Stimulated activated CD4-positive, alpha-beta T cell treated with anti-CD3 and anti-CD28 coated beads, Interleukin-2, amount 100 ng/mL, for 24 hours (primary cell): ENCODE measurements at regions not wholly inside any gene's neighbourhood (a gene's known extent, or its start where the extent isn't known, plus 50 kb on each side); places are given as distances from the start of the nearest gene placed in this dataset.

Source experiments
- DNase-seq, 2 donors: peaks; one replicate each; pipeline ENCODE4 v3.0.0-alpha.2; 2020

DNA sequence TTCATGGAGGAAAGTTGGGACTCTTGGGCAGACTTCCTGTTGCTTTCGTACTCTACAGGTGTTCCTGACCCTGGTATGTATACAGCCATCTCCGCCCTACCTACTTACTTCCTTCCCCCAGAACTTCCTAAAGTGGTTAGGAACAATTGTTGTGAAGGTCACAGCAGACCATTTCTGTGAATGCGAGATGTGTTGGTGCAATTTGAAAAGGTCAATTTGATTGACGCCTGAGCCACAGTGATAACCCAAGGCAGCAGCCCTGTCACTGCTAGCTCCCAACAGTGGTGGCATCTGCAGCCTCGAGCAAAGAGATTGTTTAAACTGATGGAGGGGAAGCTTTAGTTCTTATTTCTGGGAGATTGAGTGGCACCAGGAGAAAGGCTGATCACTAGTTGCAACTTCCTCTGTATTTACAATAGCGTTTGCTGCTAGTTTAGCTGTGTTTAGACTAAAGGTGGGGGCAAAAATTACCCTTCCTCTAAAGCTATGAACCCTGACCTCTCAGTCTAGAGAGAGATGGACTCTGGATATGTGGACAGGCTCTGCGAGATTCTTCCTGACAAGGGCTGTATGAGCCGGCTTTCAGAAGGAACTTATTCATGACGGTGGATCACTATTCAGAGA lies 78.3 kb upstream of the MAP4K3 start:
- no peak for DNase-seq

DNA sequence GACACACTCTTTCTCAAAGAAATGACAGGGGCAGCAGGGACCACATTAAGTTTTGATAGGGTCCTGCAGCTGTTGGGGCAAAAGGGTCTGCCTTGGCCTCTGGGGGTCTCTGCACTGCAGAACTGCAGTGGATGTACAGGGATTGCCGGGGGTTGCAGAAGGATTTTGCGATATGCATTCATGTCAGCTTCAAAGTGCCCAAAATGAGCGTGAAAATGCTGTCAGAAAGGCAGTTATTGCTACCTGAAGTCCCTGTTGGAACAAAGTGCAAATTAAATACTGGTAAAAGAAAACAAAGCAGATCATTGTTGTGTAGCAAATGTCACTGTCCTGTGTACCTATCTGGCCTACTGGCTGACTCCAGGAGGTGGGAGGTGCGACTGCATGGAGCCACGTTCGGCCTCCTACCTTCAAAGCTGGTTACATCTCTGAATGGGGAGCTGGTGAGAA lies 78.8 kb upstream of the MAP4K3 start:
- DNase-seq, result no peak

DNA sequence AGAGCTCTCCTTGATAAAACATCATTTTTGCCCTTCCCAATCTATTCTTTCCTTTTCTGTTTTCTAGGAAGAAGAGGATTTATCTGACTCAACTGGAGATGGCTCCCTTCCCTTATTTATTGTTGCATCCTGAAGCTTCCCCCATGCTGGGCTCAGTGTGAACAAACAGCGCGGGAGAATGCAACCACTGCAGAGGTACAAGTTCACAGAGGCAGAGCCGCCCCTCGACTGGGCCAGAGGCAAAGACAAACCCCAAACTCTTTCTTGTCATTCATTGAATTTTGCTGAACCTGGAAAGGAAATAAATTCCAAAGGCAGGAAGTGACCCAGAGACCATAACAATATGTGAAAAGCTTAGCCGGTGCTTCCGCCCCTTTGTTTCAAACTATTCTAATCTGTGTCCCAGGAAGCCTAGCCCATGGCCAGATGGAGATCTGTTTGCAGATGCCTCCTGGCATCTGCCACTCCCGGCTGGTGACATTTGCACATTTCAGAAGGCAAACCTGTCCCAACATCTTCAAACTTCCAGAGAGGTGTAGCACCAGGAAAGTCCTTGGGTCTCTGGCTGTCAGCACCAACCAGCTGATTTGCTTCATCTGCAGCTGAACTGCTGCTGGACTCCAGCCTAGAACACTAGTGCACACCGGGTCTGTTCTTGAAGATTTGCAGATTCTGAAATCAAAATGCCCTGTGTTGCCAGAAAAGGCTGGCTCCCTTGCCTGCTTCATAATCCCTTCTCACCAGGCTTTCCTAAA lies 79.4 kb upstream of the MAP4K3 start:
- no peak for DNase-seq

DNA sequence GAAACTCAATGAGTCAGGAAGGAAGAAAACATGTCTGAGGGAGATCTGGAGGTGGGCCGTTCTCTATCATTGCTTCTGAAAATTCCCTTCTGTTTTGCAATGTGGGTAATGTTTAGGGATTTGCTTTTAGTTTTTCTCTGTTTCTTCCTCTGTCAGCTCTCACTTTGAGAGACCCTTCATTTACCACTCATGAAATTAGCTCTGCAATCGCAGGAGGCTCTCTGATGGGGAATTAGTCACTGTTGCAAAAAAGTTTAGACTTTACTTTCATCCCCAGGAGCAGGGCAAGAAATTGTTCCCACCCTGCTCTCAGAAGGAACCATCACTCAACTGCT lies 80.0 kb upstream of the MAP4K3 start:
- no peak for DNase-seq

DNA sequence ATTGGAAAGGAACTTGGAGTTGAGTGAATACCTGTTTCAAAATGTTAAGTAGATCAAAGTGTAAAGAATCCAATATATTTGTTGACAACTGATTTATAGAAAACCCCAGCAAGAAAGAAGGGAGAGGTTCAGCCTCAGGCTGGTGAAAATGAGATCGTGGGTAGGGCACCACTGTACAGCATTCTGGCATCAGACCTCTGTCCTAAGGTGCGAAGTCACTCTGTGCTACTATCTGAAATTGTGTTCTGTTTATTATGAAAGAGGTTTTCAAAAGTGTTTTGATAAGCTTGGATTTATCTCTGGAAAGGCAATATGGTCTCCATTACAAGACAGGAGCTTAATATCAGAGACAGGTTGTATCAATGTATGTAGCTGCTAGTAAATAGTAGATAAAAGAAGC lies 80.5 kb upstream of the MAP4K3 start:
- no peak for DNase-seq

DNA sequence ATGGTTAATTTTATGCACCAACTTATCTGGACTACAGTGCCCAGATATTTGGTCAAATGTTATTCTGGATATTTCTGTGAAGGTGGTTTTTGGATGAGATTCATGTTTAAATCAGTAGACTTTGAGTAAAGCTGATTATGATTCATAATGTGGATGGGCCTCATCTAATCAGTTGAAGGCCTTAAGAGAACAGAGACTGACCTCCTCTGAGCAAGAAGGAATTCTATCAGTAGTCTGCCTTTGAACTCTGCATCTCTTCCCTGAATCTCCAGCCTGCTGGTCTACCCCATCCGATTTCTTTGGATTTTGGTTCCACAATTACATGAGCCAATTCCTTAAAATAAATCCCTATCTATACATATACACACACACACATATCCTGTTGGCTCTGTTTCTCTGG lies 82.8 kb upstream of the MAP4K3 start:
- DNase-seq, result no peak

DNA sequence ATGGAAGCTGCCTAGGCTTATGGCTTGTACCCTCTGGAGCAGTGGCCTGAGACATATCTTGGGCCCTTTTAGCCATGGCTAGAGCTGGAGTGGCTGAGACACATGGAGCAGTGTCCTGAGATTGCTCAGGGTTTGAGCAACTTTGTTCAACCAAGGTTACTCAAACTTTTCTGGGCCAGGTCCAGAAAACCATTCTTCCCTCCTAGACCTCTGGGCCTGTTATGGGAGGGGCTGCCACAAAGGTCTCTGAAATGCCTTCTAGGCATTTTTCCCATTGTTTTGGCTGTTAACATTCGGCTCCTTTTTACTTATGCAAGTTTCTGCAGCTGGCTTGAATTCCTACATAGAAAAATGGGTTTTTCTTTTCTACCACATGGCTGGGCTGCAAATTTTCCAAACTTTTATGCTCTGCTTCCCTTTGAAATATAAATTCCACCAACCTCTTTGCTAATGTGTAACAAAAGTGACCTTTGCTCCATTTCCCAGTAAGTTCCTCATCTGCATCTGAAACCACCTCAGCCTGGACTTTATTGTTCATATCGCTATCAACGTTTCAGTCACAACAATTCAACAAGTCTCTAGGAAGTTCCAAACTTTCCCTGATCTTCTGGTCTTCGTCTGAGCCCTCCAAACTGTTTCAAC lies 84.9 kb upstream of the MAP4K3 start:
- DNase-seq, result no peak

DNA sequence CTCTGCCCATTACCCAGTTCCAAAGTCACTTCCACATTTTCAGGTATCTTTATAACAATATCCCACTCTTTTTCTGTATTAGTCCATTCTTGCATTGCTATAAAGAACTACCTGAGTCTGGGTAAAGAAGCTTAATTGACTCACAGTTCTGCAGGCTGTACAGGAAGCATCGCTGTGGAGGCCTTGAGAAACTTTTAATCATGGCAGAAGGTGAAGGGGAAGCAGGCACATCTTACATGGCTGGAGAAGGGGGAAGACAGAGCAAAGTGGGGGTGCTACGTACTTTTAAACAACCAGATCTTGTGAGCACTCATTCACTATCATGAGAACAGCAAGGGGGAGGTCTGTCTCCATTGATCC lies 85.4 kb upstream of the MAP4K3 start:
- DNase-seq, result no peak

DNA sequence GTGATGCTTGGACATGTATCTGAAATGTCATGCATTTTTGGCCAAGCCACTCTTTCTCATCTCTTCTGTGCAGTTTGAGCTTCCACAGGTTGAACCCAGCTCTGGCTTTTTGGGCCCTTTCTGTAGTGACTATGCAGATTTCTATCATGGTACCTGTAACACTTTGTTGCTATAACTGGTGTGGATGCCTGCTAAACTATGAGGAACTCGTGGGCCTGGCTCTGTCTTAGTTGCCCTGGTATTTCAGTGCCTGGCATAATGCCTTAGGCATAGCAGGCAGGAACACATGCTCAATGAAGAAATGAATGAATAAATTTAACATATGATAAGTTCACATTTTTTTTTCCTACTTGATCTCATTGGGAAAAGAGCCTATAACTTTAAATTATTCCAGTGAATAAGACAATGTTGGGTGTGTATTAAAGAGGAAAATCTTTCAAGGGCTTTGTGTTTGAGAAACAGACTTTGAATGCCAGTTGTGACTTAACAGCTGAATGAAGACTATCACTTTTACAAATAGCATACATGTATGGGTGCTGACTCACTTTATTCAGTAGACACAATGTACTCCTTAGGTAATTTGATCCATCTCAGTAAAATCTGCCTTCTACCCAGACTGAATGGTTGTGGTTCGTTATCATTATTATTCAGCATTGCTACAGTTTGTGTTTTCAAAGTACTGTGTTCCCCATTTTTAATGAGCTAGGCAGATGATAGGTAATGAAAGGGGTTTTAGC lies 86.4 kb upstream of the MAP4K3 start:
- DNase-seq, result no peak

DNA sequence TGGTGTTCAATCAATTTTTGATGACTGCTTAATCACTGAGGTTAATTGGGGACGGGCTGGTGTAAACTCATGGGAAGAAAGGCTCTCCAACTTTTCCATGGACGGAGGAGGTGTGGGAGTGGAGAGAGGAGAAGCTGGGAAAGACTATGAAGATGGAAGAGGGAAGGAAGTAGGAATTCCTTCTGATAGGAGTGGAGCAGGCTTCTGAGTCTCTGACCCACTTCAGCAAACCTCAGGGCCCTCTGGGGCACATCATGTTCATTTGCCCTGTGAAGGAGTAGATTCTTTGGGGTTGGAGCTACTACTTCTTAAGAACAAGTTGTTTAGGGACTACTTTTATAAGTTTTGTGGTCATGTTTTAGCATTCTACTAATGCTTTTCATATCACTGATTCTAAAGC lies 87.0 kb upstream of the MAP4K3 start:
- no peak for DNase-seq

DNA sequence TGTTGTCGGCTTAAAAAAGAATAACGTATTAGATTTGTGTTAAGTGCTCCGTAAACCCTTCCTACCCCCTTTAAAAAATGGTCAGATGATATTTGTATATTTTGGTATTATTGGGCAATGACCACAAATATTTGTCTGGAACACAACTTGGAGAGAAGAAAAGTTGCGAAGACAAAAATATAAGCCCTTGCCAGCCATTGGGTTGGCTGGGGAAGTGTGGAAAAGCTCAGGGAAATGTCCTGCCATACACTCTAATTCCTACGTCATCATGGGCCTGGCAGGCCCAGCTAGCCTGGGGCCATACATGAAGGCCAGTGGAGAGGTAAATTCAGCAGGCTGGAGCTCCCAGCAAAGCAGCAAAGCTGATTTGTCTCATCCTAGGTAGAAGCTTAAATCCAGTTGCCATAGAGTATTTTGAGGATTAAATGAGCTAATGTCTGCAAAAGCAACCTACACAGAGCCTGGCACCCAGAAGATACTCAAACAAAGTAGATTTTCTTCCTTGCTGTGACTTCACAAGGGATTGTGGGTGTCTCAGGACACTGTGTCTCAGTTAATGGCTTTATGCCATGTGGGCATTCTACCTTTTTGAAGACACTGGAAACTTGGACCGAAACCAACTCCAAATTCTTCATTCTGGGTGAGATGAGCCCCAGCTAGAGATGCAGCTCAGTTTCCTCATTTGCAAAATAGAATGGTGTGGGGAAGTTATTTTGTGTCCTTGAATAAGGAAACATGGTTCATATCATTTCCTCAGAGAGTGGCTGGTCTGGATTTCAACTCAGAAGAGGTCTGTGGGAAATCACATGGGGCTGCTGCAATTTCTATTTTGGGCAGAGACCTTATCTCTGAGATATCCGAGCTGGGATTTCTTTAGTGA lies 87.9 kb upstream of the MAP4K3 start:
- DNase-seq, result no peak

DNA sequence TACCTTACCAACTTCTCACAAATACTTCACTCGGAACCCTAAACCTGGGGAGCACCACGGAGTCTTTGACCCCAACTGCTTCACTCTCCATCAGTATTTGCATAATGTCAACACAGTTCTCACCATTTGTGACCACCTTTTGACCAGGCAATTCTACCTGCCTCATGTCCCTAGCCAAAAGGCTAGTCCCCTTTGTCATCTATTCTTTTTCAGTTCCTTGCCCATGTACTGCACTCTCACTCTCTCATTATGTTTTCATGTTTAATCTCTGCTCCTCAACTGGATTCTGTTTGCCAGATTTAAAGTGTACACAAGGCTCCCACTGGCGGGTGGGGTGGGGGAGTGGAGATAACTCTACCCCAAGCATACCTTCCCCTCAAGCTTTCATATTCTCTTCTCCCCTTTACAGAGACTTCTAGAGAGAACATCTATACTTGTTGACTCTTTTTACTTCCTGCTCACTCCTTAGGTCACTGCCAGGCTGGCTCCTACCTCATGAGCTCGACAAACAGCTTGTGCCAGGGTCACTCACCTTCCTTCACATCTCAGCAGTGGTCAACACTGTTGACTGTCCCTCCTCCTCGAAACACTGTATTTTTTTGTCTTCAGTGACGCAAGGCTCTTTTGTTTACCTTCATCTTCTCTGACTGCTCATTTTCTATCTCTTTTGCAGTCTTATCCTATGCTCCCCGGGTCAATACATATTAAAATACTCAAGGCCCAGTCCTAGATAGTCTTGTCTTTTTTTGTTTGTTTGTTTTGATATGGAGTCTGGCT lies 88.7 kb upstream of the MAP4K3 start:
- no peak for DNase-seq

DNA sequence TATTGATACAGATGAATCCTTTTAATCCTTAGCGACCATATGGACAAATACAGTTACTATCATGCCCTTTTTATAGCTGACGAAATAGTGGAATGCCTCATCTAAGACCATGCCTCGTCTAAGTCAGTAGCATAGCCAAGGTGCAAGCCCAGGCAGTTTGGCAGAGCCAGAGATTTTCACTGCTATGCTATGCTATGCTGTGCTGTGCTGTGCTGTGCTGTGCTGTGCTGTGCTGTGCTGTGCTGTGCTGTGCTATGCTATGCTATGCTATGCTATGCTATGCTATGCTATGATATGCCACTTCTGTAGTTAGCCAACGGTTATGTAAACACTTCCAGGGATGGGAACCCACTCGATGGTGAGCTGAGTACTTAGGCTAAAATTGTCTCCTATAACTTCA lies 91.6 kb upstream of the MAP4K3 start:
- no peak for DNase-seq

DNA sequence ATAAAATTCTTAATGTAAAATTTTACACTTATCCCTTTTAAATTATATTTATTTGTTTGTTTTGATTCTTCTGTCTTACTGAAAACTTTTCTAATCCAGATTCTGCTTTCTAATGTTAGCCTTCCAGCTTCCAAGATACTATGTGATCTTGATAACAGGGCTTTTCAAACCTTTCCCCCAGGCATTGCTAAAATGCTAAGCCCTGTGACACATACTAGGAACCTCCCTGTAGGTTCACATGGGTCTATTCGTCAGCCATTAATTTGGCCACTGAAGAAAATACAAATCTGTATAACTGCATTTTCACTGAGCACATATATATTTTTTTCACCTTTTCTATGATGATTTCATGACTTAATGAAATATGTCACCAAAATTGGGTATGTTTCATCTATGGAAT lies 92.8 kb upstream of the MAP4K3 start:
- DNase-seq, result no peak

DNA sequence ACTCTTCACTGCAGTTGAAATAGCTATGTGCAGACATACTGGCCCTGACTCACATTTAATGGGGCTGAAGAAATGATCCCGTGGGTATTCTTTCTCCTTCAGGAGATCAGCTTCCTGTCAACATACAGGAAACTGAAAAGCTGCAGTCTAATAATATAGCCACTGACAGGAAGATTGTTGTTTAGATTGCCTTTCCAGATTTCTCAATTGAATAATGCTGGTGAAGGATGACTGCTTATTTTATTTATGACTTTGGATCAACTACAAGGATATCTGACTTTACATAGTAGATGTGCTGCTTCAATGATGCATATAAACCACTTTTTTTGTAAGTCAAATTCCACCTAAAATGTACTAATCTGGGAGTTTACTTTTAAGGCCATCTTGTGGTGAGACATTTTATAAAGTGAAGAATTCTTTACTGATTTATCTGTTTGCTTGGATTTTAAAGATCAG lies 93.4 kb upstream of the MAP4K3 start:
- no peak for DNase-seq

DNA sequence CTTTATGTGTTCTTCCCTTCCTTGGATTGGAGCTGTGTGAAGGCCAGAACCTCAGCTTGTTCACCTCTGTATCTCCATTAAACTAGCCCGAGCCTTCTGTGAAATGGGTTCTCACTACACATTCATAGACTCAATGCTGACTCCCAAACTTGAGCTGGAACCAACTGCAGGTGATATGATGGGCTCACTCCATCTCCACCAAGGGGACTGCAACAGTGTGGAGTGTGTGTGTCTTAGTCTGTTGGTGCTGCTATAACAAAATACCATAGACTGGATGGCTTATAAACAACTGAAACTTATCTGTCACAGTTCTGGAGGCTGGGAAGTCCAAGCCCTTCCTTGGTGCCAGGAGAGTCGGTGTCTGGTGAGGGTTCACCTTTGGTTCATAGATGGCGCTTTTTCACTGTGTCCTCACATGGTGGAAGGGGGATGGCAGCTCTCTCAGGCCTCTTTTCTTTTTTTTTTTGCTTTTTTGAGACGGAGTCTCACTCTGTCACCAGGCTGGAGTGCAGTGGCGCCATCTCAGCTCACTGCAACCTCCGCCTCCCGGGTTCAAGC lies 94.2 kb upstream of the MAP4K3 start:
- DNase-seq, result no peak

DNA sequence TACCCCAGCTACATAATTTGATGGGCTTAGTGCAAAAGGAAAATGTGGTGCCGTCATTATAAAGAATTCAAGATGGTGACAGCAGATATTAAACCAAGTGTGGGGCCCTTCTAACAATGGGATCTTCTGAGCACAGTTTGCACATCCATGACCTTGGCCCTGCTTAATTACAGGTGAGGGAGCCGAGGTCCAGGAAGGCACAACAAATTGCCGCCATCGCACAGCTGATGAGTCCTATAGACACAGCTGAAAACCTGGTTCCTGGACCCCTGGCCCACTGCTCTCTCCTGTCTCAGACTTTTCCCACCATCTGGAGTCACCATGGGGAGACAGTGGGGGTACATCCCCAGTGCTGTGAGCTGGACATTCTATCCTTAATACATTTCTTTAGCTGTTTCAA lies 95.8 kb upstream of the MAP4K3 start:
- DNase-seq, result no peak

DNA sequence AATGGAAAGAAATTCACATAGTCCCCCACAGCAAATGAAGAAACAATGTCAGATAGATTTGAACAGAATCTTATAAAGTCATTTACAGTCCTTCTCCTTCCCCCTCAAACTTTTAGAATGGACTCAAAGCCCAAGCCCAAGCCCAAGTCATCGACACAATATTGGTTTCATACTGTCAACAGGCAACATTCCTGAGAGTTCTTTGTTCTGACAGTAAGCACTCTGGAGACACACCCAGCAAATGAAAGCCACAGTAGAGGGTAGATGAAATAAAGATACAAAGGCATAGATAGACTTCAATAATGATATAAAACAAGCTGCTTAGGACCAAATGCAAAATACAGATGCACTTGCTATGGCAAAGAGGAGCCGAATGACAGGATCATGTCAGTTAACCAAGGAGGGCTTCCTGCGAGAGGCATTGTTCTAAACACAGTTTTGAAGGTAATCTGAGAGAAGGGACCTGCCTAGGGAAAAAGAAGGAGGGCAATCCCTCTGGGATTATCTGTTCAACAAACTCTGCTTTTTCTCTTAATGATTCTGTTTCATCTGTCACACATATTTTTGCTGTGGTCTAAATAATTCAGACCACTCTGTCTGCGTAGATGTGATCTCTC lies 97.1 kb upstream of the MAP4K3 start:
- no peak for DNase-seq

DNA sequence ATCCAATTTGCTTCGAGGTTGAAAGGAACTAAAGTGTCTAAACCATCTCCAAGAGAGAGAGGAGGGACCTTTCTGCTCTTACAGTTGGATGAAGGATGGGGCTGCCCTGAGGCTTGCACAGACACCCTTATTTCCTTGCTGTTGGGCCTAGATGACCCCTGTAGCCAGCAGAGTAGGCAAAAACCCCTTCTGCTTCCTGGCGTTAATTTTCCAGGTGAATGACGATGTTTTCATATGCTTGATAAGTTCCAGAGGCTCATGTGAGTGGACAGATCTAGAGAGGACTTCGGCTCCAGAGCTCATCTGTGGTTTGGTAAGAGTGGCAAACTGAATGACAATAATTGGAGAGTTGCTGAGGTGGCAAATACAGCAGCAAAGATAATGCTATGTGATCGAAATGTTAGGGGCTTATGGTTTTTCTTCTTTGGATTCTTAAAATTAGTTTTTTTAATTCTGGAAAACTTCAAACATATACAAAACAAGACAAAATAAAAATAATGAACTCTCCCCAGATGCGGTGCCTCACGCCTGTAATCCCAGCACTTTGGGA lies 98.6 kb upstream of the MAP4K3 start:
- DNase-seq, result no peak

DNA sequence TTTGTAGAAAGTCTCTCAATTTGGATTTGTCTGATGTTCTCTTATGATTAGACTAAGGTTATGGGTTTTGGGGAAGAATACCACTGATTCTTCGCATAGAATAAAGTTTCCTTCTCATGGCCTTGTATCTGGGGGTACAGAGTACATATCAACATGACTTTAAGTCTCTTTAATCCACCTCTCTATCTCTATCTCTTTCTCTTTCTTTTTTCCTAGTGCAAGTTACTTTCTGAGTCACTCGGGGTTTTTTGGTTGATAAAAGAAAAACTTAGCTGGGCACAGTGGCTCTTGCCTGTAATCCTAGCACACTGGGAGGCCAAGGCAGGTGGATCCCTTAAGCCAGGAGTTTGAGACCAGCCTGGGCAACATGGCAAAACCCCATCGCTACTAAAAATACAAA lies 100.1 kb upstream of the MAP4K3 start:
- DNase-seq, result no peak

DNA sequence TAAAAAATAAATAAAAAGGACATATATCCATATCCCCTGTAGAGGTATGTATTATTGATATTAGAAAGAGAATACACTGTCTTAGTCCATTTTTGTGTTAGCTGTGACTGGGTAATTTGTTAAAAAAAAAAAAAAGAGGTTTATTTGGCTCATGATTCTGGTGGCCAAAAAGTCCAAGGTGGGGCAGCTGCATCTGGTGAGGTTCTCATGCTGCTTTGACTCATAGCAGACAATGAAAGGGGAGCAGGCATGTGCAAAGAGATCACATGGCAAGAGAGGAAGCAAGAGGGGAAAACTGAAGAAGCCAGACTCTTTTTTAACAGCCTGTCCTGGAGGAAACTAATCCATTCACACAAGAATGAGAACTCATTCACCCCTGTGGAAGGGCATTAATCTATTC lies 101.6 kb upstream of the MAP4K3 start:
- no peak for DNase-seq
